WTC11 (cell line): ENCODE measurements at regions not wholly inside any gene's neighbourhood (a gene's known extent, or its start where the extent isn't known, plus 50 kb on each side); places are given as distances from the start of the nearest gene placed in this dataset.
"Not testable (repeated sequence)": the region's sequence is repeated elsewhere in the genome, so short reads cannot be mapped to it uniquely, and the experiment has no call there.

Source experiments
- ATAC-seq: fragments of 200-7000 bp; cut with Tn5 transposase; 2 replicates; pipeline ENCODE4 v1.10.0; 2021; ENCODE audit warnings: mild to moderate bottlenecking, moderate library complexity
- CTCF ChIA-PET: fragments of 300-600 bp; sonication (Branson Sonifier 250); formaldehyde crosslinking; loops from one replicate; lab custom pipeline; 2021; ENCODE audit warnings: antibody characterized with exemption; lab: Charles Lee
- POLR2A ChIA-PET: fragments of 350-600 bp; sonication (Branson Sonifier 250); formaldehyde crosslinking; loops from one replicate; lab custom pipeline; 2021; ENCODE audit warnings: antibody characterized with exemption; lab: Charles Lee
- DNase-seq: peaks from one replicate; pipeline ENCODE4 v3.0.0; 2021; ENCODE audit warnings: low spot score
- H3K27ac Mint-ChIP-seq: 2 replicates; pipeline ENCODE4 v1.8.0; 2021; ENCODE audit warnings: mixed read lengths
- H3K27me3 Mint-ChIP-seq: 2 replicates; pipeline ENCODE4 v1.8.0; 2021; ENCODE audit warnings: low read depth, mild to moderate bottlenecking, moderate library complexity, mixed read lengths
- H3K36me3 Mint-ChIP-seq: 2 replicates; pipeline ENCODE4 v1.8.0; 2021; ENCODE audit warnings: mixed read lengths
- H3K4me1 Mint-ChIP-seq: 2 replicates; pipeline ENCODE4 v1.8.0; 2022; ENCODE audit warnings: mixed read lengths
- H3K4me3 Mint-ChIP-seq: 2 replicates; pipeline ENCODE4 v1.8.0; 2021; ENCODE audit warnings: mild to moderate bottlenecking, moderate library complexity, mixed read lengths
- H3K9me3 Mint-ChIP-seq: 2 replicates; pipeline ENCODE4 v1.8.0; 2021; ENCODE audit warnings: mixed read lengths
- AFF4 ChIP-seq: sonication (generic); formaldehyde crosslinking; IDR thresholded peaks from 2 replicates; pipeline ENCODE4 v1.8.1; 2023; ENCODE audit warnings: mild to moderate bottlenecking, missing genetic modification reagents, borderline replicate concordance
- EMX1 ChIP-seq: fragments of 250-450 bp; sonication (Bioruptor Pico); IDR thresholded peaks from 2 replicates; pipeline ENCODE4 v1.8.0; 2021; ENCODE audit warnings: mild to moderate bottlenecking
- FOXP4 ChIP-seq: sonication (generic); formaldehyde crosslinking; IDR thresholded peaks from 2 replicates; pipeline ENCODE4 v1.8.0; 2022; ENCODE audit warnings: mild to moderate bottlenecking, missing genetic modification reagents
- JUN ChIP-seq: sonication (generic); formaldehyde crosslinking; IDR thresholded peaks from 2 replicates; pipeline ENCODE4 v1.8.0; 2023; ENCODE audit warnings: mild to moderate bottlenecking, missing genetic modification reagents
- OVOL2 ChIP-seq: fragments of 250-450 bp; sonication (Bioruptor Pico); IDR thresholded peaks from 2 replicates; pipeline ENCODE4 v1.9.0; 2021; ENCODE audit warnings: mild to moderate bottlenecking, borderline replicate concordance
- PRRX2 ChIP-seq: fragments of 250-450 bp; sonication (Bioruptor Pico); IDR thresholded peaks from 2 replicates; pipeline ENCODE4 v1.8.0; 2021; ENCODE audit warnings: mild to moderate bottlenecking
- RORB ChIP-seq: fragments of 250-450 bp; sonication (Bioruptor Pico); IDR thresholded peaks from 2 replicates; pipeline ENCODE4 v1.9.0; 2021; ENCODE audit warnings: mild to moderate bottlenecking
- STAT6 ChIP-seq: sonication (generic); formaldehyde crosslinking; conservative IDR thresholded peaks from 2 replicates; pipeline ENCODE4 v1.8.1; 2023; ENCODE audit warnings: mild to moderate bottlenecking, low read depth, missing genetic modification reagents, moderate library complexity
- ZNF396 ChIP-seq: fragments of 250-450 bp; sonication (Bioruptor Pico); IDR thresholded peaks from 2 replicates; pipeline ENCODE4 v1.8.0; 2021; ENCODE audit warnings: mild to moderate bottlenecking, moderate library complexity, borderline replicate concordance
- ZNF671 ChIP-seq: fragments of 250-450 bp; sonication (Bioruptor Pico); IDR thresholded peaks from 2 replicates; pipeline ENCODE4 v1.8.0; 2021; ENCODE audit warnings: mild to moderate bottlenecking
- ZSCAN18 ChIP-seq: fragments of 250-450 bp; sonication (Bioruptor Pico); IDR thresholded peaks from 2 replicates; pipeline ENCODE4 v2.1.2; 2022; ENCODE audit warnings: mild to moderate bottlenecking, moderate library complexity

- no peak for TF ChIP-seq ZSCAN18
- TF ChIP-seq AFF4 (CRISPR knock-in tag) = no peak
- TF ChIP-seq JUN = no peak
- no peak for TF ChIP-seq EMX1
- no peak for TF ChIP-seq PRRX2 (CRISPR knock-in tag)
- no peak for TF ChIP-seq OVOL2
- no peak for TF ChIP-seq RORB
- TF ChIP-seq FOXP4 (CRISPR knock-in tag) = no peak
- TF ChIP-seq STAT6 (CRISPR knock-in tag) = no peak
- TF ChIP-seq, all 79 proteins: peak for 0
These were observed 1024.9 kb downstream of the TMEM121 start (continued) for GRCh38 chr14:106551265-106551664.

- Mint-ChIP-seq H3K36me3 (peaks cover 60% of the 10 kb centered on the region), H3K9me3 (peaks cover 75% of the 10 kb centered on the region)
- ATAC-seq, DNase-seq, H3K4me3 Mint-ChIP-seq, H3K27me3 Mint-ChIP-seq, POLR2A ChIA-PET, H3K27ac Mint-ChIP-seq, H3K4me1 Mint-ChIP-seq, CTCF ChIA-PET: not testable (repeated sequence)
These were observed 1029.8 kb downstream of the TMEM121 start for GRCh38 chr14:106556211-106556610.

- Mint-ChIP-seq H3K9me3 (peaks cover 74% of the 10 kb centered on the region), H3K36me3 (peaks cover 55% of the 10 kb centered on the region), H3K27ac (no peak overlapping the region), H3K4me1 (no peaks in the 10 kb centered on the region), H3K4me3 (no peak overlapping the region), H3K27me3 (peaks cover 3% of the 10 kb centered on the region; the same call in 1 of the 2 replicates)
- ChIA-PET POLR2A (no interaction called here), CTCF (no interaction called here)
- ATAC-seq (no peak), DNase-seq (peak; percentile 14)
- TF ChIP-seq ZNF671 (CRISPR knock-in tag) = no peak
- no peak for TF ChIP-seq ZNF396 (CRISPR knock-in tag)
These were observed 1030.4 kb downstream of the TMEM121 start for GRCh38 chr14:106556665-106557289.
